Choroid plexus epithelial cell (primary cell): ENCODE measurements at regions not wholly inside any gene's neighbourhood (a gene's known extent, or its start where the extent isn't known, plus 50 kb on each side); places are given as distances from the start of the nearest gene placed in this dataset.
A peak's percentile ranks its signal among the peaks of the same experiment; 100 is the strongest.

ENCODE experiments used
- DNase-seq: peaks from one replicate; pipeline ENCODE4 v3.0.0-alpha.2; 2010; ENCODE audit warnings: low read depth
- H3K4me3 ChIP-seq: 2 replicates; pipeline ENCODE4 v1.5.1; 2011; ENCODE audit warnings: low read depth, mild to moderate bottlenecking, control low read depth, low read length, moderate library complexity
- TF ChIP-seq, protein P1 (sequence below): conservative IDR thresholded peaks from 2 replicates; pipeline ENCODE4 v1.5.1; 2011; ENCODE audit warnings: low read depth, mild to moderate bottlenecking, control low read depth, inconsistent platforms, low read length, moderate library complexity

DNA sequence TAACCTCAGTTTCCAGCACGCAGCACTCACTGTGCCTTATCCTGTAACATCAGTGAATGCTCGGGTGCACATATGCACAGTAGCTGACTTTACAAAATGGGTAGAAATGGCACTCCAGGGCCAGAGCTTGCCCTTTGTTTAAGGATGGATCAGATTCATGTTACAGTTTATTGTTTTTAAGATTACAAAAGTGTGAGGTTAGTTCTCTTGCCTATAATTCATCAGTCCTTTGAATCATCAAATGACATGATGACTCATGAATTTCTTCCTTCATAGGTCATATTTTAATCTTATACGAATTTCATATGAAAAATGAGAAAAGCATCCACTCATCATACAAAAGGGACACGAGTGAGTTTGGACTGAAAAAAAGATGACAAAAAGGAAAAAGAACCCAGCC lies 545.3 kb downstream of the GBE1 start:
- no peak overlapping the region for H3K4me3 ChIP-seq
- DNase-seq = peak; percentile 69
- TF ChIP-seq, protein P1, sequence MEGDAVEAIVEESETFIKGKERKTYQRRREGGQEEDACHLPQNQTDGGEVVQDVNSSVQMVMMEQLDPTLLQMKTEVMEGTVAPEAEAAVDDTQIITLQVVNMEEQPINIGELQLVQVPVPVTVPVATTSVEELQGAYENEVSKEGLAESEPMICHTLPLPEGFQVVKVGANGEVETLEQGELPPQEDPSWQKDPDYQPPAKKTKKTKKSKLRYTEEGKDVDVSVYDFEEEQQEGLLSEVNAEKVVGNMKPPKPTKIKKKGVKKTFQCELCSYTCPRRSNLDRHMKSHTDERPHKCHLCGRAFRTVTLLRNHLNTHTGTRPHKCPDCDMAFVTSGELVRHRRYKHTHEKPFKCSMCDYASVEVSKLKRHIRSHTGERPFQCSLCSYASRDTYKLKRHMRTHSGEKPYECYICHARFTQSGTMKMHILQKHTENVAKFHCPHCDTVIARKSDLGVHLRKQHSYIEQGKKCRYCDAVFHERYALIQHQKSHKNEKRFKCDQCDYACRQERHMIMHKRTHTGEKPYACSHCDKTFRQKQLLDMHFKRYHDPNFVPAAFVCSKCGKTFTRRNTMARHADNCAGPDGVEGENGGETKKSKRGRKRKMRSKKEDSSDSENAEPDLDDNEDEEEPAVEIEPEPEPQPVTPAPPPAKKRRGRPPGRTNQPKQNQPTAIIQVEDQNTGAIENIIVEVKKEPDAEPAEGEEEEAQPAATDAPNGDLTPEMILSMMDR = no peak

DNA sequence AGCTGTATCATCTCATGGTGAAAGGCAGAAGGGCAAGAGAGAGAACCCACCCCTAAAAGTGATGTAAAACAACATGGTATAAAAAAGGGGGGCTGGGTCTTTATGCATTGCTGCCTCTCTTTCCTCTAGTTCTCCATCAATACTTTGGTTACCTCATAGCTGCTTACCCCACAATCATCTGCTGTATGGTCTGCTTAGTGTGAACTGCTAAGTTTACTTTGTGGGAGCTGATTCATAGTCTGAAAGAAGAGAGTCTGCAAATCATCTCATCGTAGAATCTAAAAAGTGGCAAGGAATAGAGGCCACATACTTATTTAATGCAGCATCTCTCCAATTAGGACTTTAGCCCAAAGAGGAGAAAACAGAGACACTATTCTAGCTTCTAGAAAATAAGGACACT lies 546.8 kb downstream of the GBE1 start:
- TF ChIP-seq, protein P1 = no peak

DNA sequence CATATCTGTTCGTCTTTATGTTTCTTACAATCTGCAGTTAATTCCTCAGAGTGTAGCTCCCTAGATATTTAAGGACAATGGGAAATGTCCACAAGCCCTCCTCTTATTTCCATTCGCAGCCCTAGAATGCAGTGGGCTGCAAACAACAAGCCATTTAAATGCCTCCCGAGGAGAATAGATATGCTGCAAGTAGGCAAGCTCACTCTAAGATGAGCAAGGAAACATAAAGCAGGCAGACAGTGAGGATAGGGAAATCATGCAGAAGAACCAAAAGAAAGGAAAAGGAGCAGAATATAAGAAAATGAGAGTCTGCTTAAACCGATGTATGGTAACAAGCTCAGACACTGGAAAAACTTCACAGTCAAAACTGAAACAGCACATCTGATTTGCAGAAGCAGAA lies 561.9 kb downstream of the GBE1 start:
- peak overlapping the region; percentile 22 for H3K4me3 ChIP-seq
- DNase-seq = no peak
- TF ChIP-seq, protein P1 = no peak

More for the DNA sequence above, 546.8 kb downstream of the GBE1 start:
- peak; percentile 47 for DNase-seq
- no peak overlapping the region for H3K4me3 ChIP-seq

DNA sequence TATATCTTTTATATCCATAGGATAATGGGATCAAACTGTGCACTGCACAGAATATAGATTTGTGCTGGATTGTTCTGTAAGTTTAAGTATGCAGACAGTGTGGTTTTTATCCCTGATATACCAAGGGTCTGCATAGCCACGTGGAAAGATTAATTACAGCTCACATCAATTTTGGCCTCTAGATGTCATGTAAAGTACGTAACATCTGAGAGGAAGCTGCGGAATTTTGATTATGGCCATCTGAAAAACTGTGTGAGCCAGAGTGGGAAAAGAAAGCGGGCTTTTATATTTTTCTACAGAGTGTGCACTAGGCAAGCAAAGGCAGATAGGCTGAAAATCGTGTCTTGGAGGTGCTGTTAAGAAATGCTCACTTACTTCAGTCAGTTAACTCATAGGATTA lies 562.7 kb downstream of the GBE1 start:
- DNase-seq = no peak
- TF ChIP-seq, protein P1 = peak; percentile 15
- no peak overlapping the region for H3K4me3 ChIP-seq

DNA sequence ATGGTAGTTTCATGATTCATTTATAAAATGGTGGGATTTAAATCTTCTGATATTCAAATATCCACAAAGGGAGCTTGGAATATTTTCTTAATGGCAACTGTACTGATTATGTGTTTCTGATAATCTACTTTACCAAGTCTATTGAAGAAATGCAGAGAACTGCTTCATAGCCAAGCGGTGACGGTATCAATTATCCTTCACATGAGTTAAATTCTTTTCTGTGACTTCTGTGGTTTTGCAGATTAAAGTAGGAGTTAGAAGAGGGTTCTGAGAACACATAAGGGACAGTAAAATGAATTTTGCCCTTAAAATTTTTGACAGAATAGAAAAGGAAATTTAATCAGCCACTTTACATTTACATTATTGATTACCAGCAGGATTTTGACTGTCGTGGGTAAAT lies 563.2 kb downstream of the GBE1 start:
- H3K4me3 ChIP-seq = no peak overlapping the region
- no peak for DNase-seq
- TF ChIP-seq, protein P1 = no peak

DNA sequence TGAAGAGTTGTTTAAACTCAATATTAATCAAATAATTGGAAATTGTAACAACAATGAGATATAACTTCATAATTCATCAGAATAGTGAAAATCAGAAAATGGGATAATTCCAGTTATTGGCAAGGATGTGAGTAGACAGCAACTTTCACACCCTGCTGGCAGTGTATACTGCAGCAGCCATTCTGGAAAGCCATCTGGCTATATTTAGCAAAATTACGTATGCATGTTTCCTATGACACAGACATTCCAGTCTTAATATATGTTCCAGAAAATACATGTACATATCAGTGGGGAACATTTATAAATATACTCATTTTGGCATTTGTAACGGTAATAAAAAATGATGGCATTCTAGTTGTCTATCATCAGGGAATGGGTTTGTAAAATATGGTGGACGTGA lies 564.1 kb downstream of the GBE1 start:
- no peak for DNase-seq
- TF ChIP-seq, protein P1 = no peak
- no peak overlapping the region for H3K4me3 ChIP-seq

DNA sequence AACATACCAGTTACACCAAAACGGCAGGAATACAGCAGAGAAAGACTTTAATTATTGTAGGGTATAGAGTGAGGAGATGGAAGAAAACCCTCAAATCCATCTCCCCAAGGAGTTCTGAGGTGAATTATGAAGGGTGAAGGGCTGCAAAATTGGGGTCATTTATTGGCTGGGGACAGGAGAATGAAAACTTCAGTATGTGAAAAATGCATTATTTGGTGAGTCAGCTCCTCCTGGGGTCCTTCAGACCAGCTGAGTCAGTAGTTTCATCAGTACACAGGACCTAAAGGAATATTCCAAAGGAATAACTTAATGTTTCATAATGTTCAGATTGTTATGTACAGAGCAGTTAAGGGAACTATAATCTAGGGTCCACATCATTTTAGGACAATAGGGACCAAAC lies 566.0 kb downstream of the GBE1 start:
- H3K4me3 ChIP-seq = no peak overlapping the region
- DNase-seq = peak; percentile 66
- TF ChIP-seq, protein P1 = no peak
